ENCODE measurements at regions not wholly inside any gene's neighbourhood (a gene's known extent, or its start where the extent isn't known, plus 50 kb on each side); places are given as distances from the start of the nearest gene placed in this dataset.

DNA sequence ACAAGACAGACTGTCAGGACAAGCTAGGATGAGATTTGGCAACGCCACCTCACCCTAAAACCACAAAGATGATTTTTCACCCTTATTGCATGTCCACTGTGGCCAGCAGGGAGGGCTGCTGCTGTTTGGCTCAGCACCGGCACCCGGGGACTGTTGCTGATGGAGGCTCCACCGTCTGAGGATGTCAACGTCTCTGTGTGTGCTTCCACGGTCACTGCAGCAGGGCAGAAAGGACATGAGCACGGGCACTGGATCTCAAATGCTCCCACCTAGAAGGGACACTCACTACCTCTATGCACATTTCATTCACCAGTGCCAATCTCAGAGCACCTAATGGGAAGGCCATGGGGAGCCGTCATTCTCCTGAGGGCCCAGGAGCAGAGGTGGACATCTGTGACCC lies 599.6 kb downstream of the PTPRU start:
- Histone ChIP-seq H3K27me3 (ENCODE audit: insufficient read depth, low read length) (no peaks in the 10 kb centered on the region), H3K9ac (ENCODE audit: low read length) (no peak overlapping the region), H3K36me3 (ENCODE audit: insufficient read depth, low read length) (no peaks in the 10 kb centered on the region), H3K9me3 (ENCODE audit: insufficient read depth, low read depth, low read length) (no peaks in the 10 kb centered on the region), H3K4me3 (ENCODE audit: insufficient read depth, low read depth, low read length) (no peak overlapping the region), H2AFZ (ENCODE audit: low read depth, low read length) (no peak overlapping the region), H3K27ac (ENCODE audit: low read depth, low read length) (no peak overlapping the region), H4K20me1 (ENCODE audit: insufficient read depth, low read length) (no peaks in the 10 kb centered on the region), H3K79me2 (ENCODE audit: insufficient read depth, low read length) (no peaks in the 10 kb centered on the region), H3K4me2 (ENCODE audit: low read length) (no peak overlapping the region), H3K4me1 (ENCODE audit: insufficient read depth, low read length) (no peaks in the 10 kb centered on the region)
- no peaks in the 10 kb centered on the region for H3K36me3 Mint-ChIP-seq (ENCODE audit: low read depth, unreplicated experiment)
- TF ChIP-seq, protein P1, sequence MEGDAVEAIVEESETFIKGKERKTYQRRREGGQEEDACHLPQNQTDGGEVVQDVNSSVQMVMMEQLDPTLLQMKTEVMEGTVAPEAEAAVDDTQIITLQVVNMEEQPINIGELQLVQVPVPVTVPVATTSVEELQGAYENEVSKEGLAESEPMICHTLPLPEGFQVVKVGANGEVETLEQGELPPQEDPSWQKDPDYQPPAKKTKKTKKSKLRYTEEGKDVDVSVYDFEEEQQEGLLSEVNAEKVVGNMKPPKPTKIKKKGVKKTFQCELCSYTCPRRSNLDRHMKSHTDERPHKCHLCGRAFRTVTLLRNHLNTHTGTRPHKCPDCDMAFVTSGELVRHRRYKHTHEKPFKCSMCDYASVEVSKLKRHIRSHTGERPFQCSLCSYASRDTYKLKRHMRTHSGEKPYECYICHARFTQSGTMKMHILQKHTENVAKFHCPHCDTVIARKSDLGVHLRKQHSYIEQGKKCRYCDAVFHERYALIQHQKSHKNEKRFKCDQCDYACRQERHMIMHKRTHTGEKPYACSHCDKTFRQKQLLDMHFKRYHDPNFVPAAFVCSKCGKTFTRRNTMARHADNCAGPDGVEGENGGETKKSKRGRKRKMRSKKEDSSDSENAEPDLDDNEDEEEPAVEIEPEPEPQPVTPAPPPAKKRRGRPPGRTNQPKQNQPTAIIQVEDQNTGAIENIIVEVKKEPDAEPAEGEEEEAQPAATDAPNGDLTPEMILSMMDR (IDR thresholded peaks at IDR 0.05; ENCODE audit: insufficient read depth, low read depth, low read length) = no peak
- no peak for TF ChIP-seq EZH2 (IDR thresholded peaks at IDR 0.05; ENCODE audit: insufficient read depth, low read length)
- no peak overlapping the region for H3K4me3 Mint-ChIP-seq (ENCODE audit: unreplicated experiment)
- DNase-seq (ENCODE audit: low read depth) (peak; percentile 4), FAIRE-seq (no peak)
- H3K27me3 Mint-ChIP-seq (ENCODE audit: low read depth, unreplicated experiment) = peaks cover 30% of the 10 kb centered on the region
- no peak overlapping the region for H3K27ac Mint-ChIP-seq (ENCODE audit: unreplicated experiment)
- no peaks in the 10 kb centered on the region for H3K4me1 Mint-ChIP-seq (ENCODE audit: low read depth, unreplicated experiment)
- H3K9me3 Mint-ChIP-seq (ENCODE audit: unreplicated experiment) = no peaks in the 10 kb centered on the region

DNA sequence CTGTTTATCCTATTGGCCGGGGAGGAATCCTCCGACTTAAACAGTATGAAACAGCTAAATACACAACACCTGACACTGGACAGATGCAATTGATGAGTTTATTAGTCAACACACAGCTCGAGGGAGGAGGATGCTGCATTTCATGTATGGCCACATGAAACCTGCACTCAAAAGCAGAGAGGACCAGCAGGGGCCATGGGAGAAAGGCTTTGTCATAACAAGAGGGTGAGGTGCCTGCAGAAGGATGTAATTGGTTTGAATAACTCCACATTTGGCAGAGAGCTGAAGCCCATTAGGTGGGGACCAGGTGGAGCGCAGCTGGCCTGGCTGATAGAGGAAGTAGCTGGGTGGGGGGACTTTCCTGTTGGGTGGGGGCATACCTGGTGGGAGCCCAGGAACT lies 599.1 kb downstream of the PTPRU start:
- no peak overlapping the region for H3K9ac ChIP-seq (ENCODE audit: low read length)
- H3K4me1 ChIP-seq (ENCODE audit: insufficient read depth, low read length) = no peaks in the 10 kb centered on the region
- Mint-ChIP-seq H3K27ac (ENCODE audit: unreplicated experiment) (no peak overlapping the region), H3K9me3 (ENCODE audit: unreplicated experiment) (no peaks in the 10 kb centered on the region), H3K4me3 (ENCODE audit: unreplicated experiment) (no peak overlapping the region), H3K4me1 (ENCODE audit: low read depth, unreplicated experiment) (no peaks in the 10 kb centered on the region), H3K27me3 (ENCODE audit: low read depth, unreplicated experiment) (peaks cover 35% of the 10 kb centered on the region), H3K36me3 (ENCODE audit: low read depth, unreplicated experiment) (no peaks in the 10 kb centered on the region)
- H3K79me2 ChIP-seq (ENCODE audit: insufficient read depth, low read length) = no peaks in the 10 kb centered on the region
- H3K4me3 ChIP-seq (ENCODE audit: insufficient read depth, low read depth, low read length) = no peak overlapping the region
- H3K36me3 ChIP-seq (ENCODE audit: insufficient read depth, low read length) = no peaks in the 10 kb centered on the region
- no peak overlapping the region for H3K27ac ChIP-seq (ENCODE audit: low read depth, low read length)
- DNase-seq (ENCODE audit: low read depth) (no peak), FAIRE-seq (no peak)
- TF ChIP-seq, protein P1 (IDR thresholded peaks at IDR 0.05; ENCODE audit: insufficient read depth, low read depth, low read length) = no peak
- no peaks in the 10 kb centered on the region for H3K9me3 ChIP-seq (ENCODE audit: insufficient read depth, low read depth, low read length)
- no peaks in the 10 kb centered on the region for H3K27me3 ChIP-seq (ENCODE audit: insufficient read depth, low read length)
- no peaks in the 10 kb centered on the region for H4K20me1 ChIP-seq (ENCODE audit: insufficient read depth, low read length)
- H3K4me2 ChIP-seq (ENCODE audit: low read length) = no peak overlapping the region
- no peak overlapping the region for H2AFZ ChIP-seq (ENCODE audit: low read depth, low read length)

DNA sequence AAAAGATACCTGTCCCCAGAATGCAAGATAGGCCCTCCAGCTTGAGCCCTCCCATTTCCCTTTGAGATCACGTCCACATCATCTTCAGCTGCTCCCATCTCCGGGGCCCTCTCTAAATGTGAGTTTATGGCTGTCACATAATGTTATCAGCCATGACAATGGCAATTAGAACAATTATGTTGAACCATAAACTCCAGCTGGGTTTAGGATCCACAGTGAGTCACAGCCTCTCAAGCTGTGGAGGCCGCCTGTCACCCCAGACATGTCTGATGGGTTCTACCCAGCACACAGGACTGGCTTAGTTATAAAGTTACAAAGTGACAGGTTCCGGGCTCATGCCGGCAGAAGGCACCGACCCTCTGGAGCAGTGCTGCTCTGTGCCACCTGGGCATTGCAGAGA lies 597.3 kb downstream of the PTPRU start:
- Histone ChIP-seq H3K9me3 (ENCODE audit: insufficient read depth, low read depth, low read length) (no peaks in the 10 kb centered on the region), H3K4me2 (ENCODE audit: low read length) (no peak overlapping the region), H2AFZ (ENCODE audit: low read depth, low read length) (no peak overlapping the region), H3K79me2 (ENCODE audit: insufficient read depth, low read length) (no peaks in the 10 kb centered on the region), H3K27ac (ENCODE audit: low read depth, low read length) (no peak overlapping the region), H3K36me3 (ENCODE audit: insufficient read depth, low read length) (no peaks in the 10 kb centered on the region), H3K4me3 (ENCODE audit: insufficient read depth, low read depth, low read length) (no peak overlapping the region), H3K27me3 (ENCODE audit: insufficient read depth, low read length) (no peaks in the 10 kb centered on the region), H3K9ac (ENCODE audit: low read length) (no peak overlapping the region), H4K20me1 (ENCODE audit: insufficient read depth, low read length) (no peaks in the 10 kb centered on the region), H3K4me1 (ENCODE audit: insufficient read depth, low read length) (no peaks in the 10 kb centered on the region)
- DNase-seq (ENCODE audit: low read depth) = no peak
- Mint-ChIP-seq H3K27ac (ENCODE audit: unreplicated experiment) (no peak overlapping the region), H3K4me3 (ENCODE audit: unreplicated experiment) (no peak overlapping the region), H3K27me3 (ENCODE audit: low read depth, unreplicated experiment) (peaks cover 45% of the 10 kb centered on the region), H3K36me3 (ENCODE audit: low read depth, unreplicated experiment) (no peaks in the 10 kb centered on the region), H3K4me1 (ENCODE audit: low read depth, unreplicated experiment) (no peaks in the 10 kb centered on the region), H3K9me3 (ENCODE audit: unreplicated experiment) (no peaks in the 10 kb centered on the region)
- no peak for TF ChIP-seq EZH2 (IDR thresholded peaks at IDR 0.05; ENCODE audit: insufficient read depth, low read length)
- TF ChIP-seq, protein P1 (IDR thresholded peaks at IDR 0.05; ENCODE audit: insufficient read depth, low read depth, low read length) = no peak
- FAIRE-seq = no peak
